ENCODE measurements at regions not wholly inside any gene's neighbourhood (a gene's known extent, or its start where the extent isn't known, plus 50 kb on each side); places are given as distances from the start of the nearest gene placed in this dataset.

GRCh38 chr13:80074811-80075210 is 266.1 kb downstream of the SPRY2 start:
- Histone ChIP-seq H3K36me3 (ENCODE audit: insufficient read depth) (no peaks in the 10 kb centered on the region), H3K27ac (ENCODE audit: low read depth) (no peak overlapping the region), H3K27me3 (ENCODE audit: insufficient read depth) (no peaks in the 10 kb centered on the region), H3K4me3 (no peak overlapping the region), H2AFZ (0 out of 2 replicates have a peak overlapping the region, but pooled peaks have one; percentile 8), H3K9me2 (ENCODE audit: insufficient read depth) (peaks cover 5% of the 10 kb centered on the region; the same call in 1 of the 2 replicates), H3K79me2 (replicated peaks; ENCODE audit: insufficient read depth) (no peaks in the 10 kb centered on the region), H4K20me1 (replicated peaks; ENCODE audit: insufficient read depth) (no peaks in the 10 kb centered on the region), H3K4me2 (no peak overlapping the region), H3F3A (replicated peaks; ENCODE audit: low read depth) (no peaks in the 10 kb centered on the region), H3K4me1 (ENCODE audit: insufficient read depth) (peaks cover 11% of the 10 kb centered on the region)
- no peak for DNase-seq (ENCODE audit: low spot score)
- Mint-ChIP-seq H3K27me3 (ENCODE audit: insufficient read depth, low read depth, poor library complexity) (peaks cover 4% of the 10 kb centered on the region), H3K27ac (no peak overlapping the region), H3K9me3 (no peaks in the 10 kb centered on the region), H3K4me1 (peaks cover 22% of the 10 kb centered on the region), H3K4me3 (no peak overlapping the region), H3K36me3 (ENCODE audit: low read depth) (no peaks in the 10 kb centered on the region)
- ATAC-seq, result no peak
- TF ChIP-seq EZH2 (IDR thresholded peaks at IDR 0.05; ENCODE audit: low read depth, unreplicated experiment), result no peak
- TF ChIP-seq REST (IDR thresholded peaks at IDR 0.05; ENCODE audit: unreplicated experiment), result no peak
- TF ChIP-seq CREB1 (CRISPR knock-in tag; IDR thresholded peaks at IDR 0.05; ENCODE audit: low read depth), result no peak
- no peak for TF ChIP-seq ETS1 (IDR thresholded peaks at IDR 0.05)
- no peak for TF ChIP-seq EZH2phosphoT487 (IDR thresholded peaks at IDR 0.05; ENCODE audit: unreplicated experiment)
- TF ChIP-seq STAT1 (IDR thresholded peaks at IDR 0.05; ENCODE audit: unreplicated experiment), result no peak
- TF ChIP-seq POLR2AphosphoS5 (IDR thresholded peaks at IDR 0.05; ENCODE audit: low read depth), result no peak
- no peak for TF ChIP-seq ZNF462 (CRISPR knock-in tag; IDR thresholded peaks at IDR 0.05)
- no peak for TF ChIP-seq ZNF331 (CRISPR knock-in tag; IDR thresholded peaks at IDR 0.05; ENCODE audit: low read depth)
- no peak for TF ChIP-seq CTCF (conservative IDR thresholded peaks at IDR 0.05; ENCODE audit: low read depth in 2 of 2)

Measured in GM23338 (cell line).